ENCODE measurements at regions not wholly inside any gene's neighbourhood (a gene's known extent, or its start where the extent isn't known, plus 50 kb on each side); places are given as distances from the start of the nearest gene placed in this dataset.

- TF ChIP-seq POLR2A (IDR thresholded peaks at IDR 0.05): no peak
- TF ChIP-seq, protein P1, sequence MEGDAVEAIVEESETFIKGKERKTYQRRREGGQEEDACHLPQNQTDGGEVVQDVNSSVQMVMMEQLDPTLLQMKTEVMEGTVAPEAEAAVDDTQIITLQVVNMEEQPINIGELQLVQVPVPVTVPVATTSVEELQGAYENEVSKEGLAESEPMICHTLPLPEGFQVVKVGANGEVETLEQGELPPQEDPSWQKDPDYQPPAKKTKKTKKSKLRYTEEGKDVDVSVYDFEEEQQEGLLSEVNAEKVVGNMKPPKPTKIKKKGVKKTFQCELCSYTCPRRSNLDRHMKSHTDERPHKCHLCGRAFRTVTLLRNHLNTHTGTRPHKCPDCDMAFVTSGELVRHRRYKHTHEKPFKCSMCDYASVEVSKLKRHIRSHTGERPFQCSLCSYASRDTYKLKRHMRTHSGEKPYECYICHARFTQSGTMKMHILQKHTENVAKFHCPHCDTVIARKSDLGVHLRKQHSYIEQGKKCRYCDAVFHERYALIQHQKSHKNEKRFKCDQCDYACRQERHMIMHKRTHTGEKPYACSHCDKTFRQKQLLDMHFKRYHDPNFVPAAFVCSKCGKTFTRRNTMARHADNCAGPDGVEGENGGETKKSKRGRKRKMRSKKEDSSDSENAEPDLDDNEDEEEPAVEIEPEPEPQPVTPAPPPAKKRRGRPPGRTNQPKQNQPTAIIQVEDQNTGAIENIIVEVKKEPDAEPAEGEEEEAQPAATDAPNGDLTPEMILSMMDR (IDR thresholded peaks at IDR 0.05): no peak
- Histone ChIP-seq H3K4me3 (no peak overlapping the region), H3K36me3 (no peaks in the 10 kb centered on the region), H3K9me3 (no peaks in the 10 kb centered on the region), H3K27me3 (no peaks in the 10 kb centered on the region), H3K4me1 (no peaks in the 10 kb centered on the region), H3K27ac (no peak overlapping the region)
- ATAC-seq (no peak), DNase-seq (no peak)
- 22% methylated on average over 2 of the region's 2 CpGs for WGBS (ENCODE audit: insufficient coverage, low coverage, low lambda C conversion rate, missing lambda C conversion rate)
- intact Hi-C loops (cut with DNase I): no loop called here
These were observed 1101.0 kb upstream of the GYPC start for GRCh38 chr2:125554956-125555355.

GRCh38 chr2:125559186-125559585 is 1096.8 kb upstream of the GYPC start:
- no peaks in the 10 kb centered on the region for H3K9me3 ChIP-seq
- intact Hi-C loops (cut with DNase I): no loop called here
- 29% methylated on average over 3 of the region's 3 CpGs for WGBS (ENCODE audit: insufficient coverage, low coverage, low lambda C conversion rate, missing lambda C conversion rate)
- no peaks in the 10 kb centered on the region for H3K27me3 ChIP-seq
- H3K36me3 ChIP-seq: no peaks in the 10 kb centered on the region
- ATAC-seq (no peak), DNase-seq (no peak)
- H3K4me3 ChIP-seq: no peak overlapping the region
- TF ChIP-seq, protein P1 (IDR thresholded peaks at IDR 0.05): no peak
- no peak for TF ChIP-seq POLR2A (IDR thresholded peaks at IDR 0.05)
- no peaks in the 10 kb centered on the region for H3K4me1 ChIP-seq
- no peak overlapping the region for H3K27ac ChIP-seq

- H3K27ac ChIP-seq: no peak overlapping the region
These were observed 1095.1 kb upstream of the GYPC start for GRCh38 chr2:125560855-125561254.

DNA sequence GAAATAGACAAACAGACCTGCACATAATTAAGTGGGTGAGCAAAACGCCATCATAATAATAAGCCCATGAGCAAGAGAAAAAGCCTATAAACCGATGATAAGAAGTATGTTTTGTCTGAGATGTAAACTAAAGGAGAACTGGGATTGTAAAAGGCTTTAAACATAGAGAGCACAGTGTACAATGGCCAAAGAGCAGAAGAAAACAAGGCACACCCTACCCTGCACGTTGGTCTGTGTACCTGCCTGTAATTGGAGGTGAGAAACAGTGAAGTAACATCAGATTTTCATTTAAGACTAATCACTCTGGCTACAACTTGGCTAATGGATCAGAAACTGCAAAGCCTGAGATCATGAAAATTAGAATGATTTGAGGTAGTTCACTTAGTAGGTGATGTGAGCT is 1094.7 kb upstream of the GYPC start:
- no peaks in the 10 kb centered on the region for H3K27me3 ChIP-seq
- no peaks in the 10 kb centered on the region for H3K4me1 ChIP-seq
- no peaks in the 10 kb centered on the region for H3K9me3 ChIP-seq
- intact Hi-C loops (cut with DNase I): no loop called here
- TF ChIP-seq POLR2A (IDR thresholded peaks at IDR 0.05): no peak
- no peak overlapping the region for H3K27ac ChIP-seq
- 19% methylated on average over 3 of the region's 3 CpGs for WGBS (ENCODE audit: insufficient coverage, low coverage, low lambda C conversion rate, missing lambda C conversion rate)
- DNase-seq: no peak
- no peak for ATAC-seq
- H3K4me3 ChIP-seq: no peak overlapping the region
- no peaks in the 10 kb centered on the region for H3K36me3 ChIP-seq

More at GRCh38 chr2:125560855-125561254, 1095.1 kb upstream of the GYPC start:
- TF ChIP-seq, protein P1 (IDR thresholded peaks at IDR 0.05): no peak
- no peak for TF ChIP-seq POLR2A (IDR thresholded peaks at IDR 0.05)
- no peak for DNase-seq
- H3K4me1 ChIP-seq: no peaks in the 10 kb centered on the region
- no peaks in the 10 kb centered on the region for H3K36me3 ChIP-seq
- no peaks in the 10 kb centered on the region for H3K27me3 ChIP-seq
- 42% methylated on average over 1 of the region's 1 CpG for WGBS (ENCODE audit: insufficient coverage, low coverage, low lambda C conversion rate, missing lambda C conversion rate)
- H3K9me3 ChIP-seq: no peaks in the 10 kb centered on the region
- intact Hi-C loops (cut with DNase I): no loop called here
- no peak for ATAC-seq
- no peak overlapping the region for H3K4me3 ChIP-seq

GRCh38 chr2:125562924-125563323 is 1093.0 kb upstream of the GYPC start:
- Histone ChIP-seq H3K27me3 (no peaks in the 10 kb centered on the region), H3K27ac (no peak overlapping the region), H3K4me3 (no peak overlapping the region), H3K9me3 (no peaks in the 10 kb centered on the region), H3K36me3 (no peaks in the 10 kb centered on the region), H3K4me1 (no peaks in the 10 kb centered on the region)
- ATAC-seq (no peak), DNase-seq (no peak)
- TF ChIP-seq, protein P1 (IDR thresholded peaks at IDR 0.05): no peak
- intact Hi-C loops (cut with DNase I): no loop called here

Data from right lobe of liver (tissue), 6 donors.